MM.1S (cell line): ENCODE measurements at regions not wholly inside any gene's neighbourhood (a gene's known extent, or its start where the extent isn't known, plus 50 kb on each side); places are given as distances from the start of the nearest gene placed in this dataset.

ENCODE experiments used
- DNase-seq: peaks from one replicate; pipeline ENCODE4 v3.0.0-alpha.2; 2015
- H2AFZ ChIP-seq: fragments of 300-600 bp; sonication (generic); 2 replicates; pipeline ENCODE4 v1.6.0; 2016; ENCODE audit warnings: antibody characterized with exemption, low read length
- H3F3A ChIP-seq: fragments of 300-600 bp; sonication (generic); 2 replicates; pipeline ENCODE4 v1.6.1; 2016; ENCODE audit warnings: mild to moderate bottlenecking, antibody characterized with exemption, low read length, moderate library complexity, mixed read lengths; ENCODE audit not compliant: insufficient read depth
- H3K27ac ChIP-seq: fragments of 300-600 bp; sonication (generic); 2 replicates; pipeline ENCODE4 v1.5.1; 2016; ENCODE audit warnings: mild to moderate bottlenecking, low read length
- H3K27me3 ChIP-seq: fragments of 300-600 bp; sonication (generic); replicated peaks from 2 replicates; pipeline ENCODE4 v1.6.0; 2016; ENCODE audit warnings: low read length; ENCODE audit not compliant: insufficient read depth
- H3K36me3 ChIP-seq: fragments of 300-600 bp; sonication (generic); replicated peaks from 2 replicates; pipeline ENCODE4 v1.6.1; 2016; ENCODE audit warnings: mild to moderate bottlenecking, low read length, mixed read lengths; ENCODE audit not compliant: insufficient read depth
- H3K4me1 ChIP-seq: fragments of 300-600 bp; sonication (generic); 2 replicates; pipeline ENCODE4 v1.6.1; 2016; ENCODE audit warnings: low read length, mixed read lengths
- H3K4me2 ChIP-seq: fragments of 300-600 bp; sonication (generic); 2 replicates; pipeline ENCODE4 v1.6.0; 2016; ENCODE audit warnings: low read depth, low read length
- H3K4me3 ChIP-seq: fragments of 300-600 bp; sonication (generic); 2 replicates; pipeline ENCODE4 v1.5.1; 2016; ENCODE audit warnings: low read length, mixed read lengths
- H3K79me2 ChIP-seq: fragments of 300-600 bp; sonication (generic); 2 replicates; pipeline ENCODE4 v1.6.1; 2016; ENCODE audit warnings: mixed run types, low read length, mixed read lengths
- H3K9ac ChIP-seq: fragments of 300-600 bp; sonication (generic); 2 replicates; pipeline ENCODE4 v1.6.1; 2016; ENCODE audit warnings: low read length, mixed read lengths
- H3K9me2 ChIP-seq: fragments of 300-600 bp; sonication (generic); replicated peaks from 2 replicates; pipeline ENCODE4 v1.6.1; 2016; ENCODE audit warnings: mild to moderate bottlenecking, low read length, mixed read lengths; ENCODE audit not compliant: insufficient read depth
- H3K9me3 ChIP-seq: fragments of 300-600 bp; sonication (generic); replicated peaks from 2 replicates; pipeline ENCODE4 v1.6.1; 2016; ENCODE audit warnings: mild to moderate bottlenecking, low read length, mixed read lengths; ENCODE audit not compliant: insufficient read depth
- H4K20me1 ChIP-seq: fragments of 300-600 bp; sonication (generic); 2 replicates; pipeline ENCODE4 v1.6.1; 2016; ENCODE audit warnings: mild to moderate bottlenecking, low read length, moderate library complexity, mixed read lengths; ENCODE audit not compliant: insufficient read depth
- CTCF ChIP-seq: fragments of 300-600 bp; sonication (generic); IDR thresholded peaks from 2 replicates; pipeline ENCODE4 v1.5.1; 2016; ENCODE audit warnings: antibody characterized with exemption, low read length, mixed read lengths
- EZH2 ChIP-seq: fragments of 300-600 bp; sonication (generic); optimal IDR thresholded peaks from 2 replicates; pipeline ENCODE3; 2017; ENCODE audit warnings: low read depth, mild to moderate bottlenecking, antibody characterized with exemption, low read length, mixed read lengths
- EZH2phosphoT487 ChIP-seq: fragments of 300-600 bp; sonication (generic); IDR thresholded peaks from 2 replicates; pipeline ENCODE4 v1.6.1; 2018; ENCODE audit warnings: antibody characterized with exemption, low read length

DNA sequence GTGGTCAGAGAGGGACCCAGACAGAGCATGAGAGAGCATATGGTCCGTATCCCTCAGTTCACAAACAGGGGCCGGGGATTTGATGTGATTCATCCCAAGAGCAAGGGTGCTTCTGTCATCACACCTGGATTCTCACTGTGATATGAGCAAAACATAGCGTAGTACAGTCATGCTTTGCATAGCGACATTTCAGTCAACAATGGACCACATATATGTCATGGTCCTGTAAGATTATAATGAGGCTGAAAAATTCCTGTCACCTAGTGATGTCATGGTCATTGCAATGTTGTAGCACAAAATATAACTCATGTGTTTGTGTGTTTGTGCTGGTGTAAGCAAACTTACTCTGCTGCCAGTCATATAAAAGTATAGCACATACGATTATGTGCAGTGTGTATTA lies 207.4 kb upstream of the CDH13 start:
- Histone ChIP-seq H3K9me3 (no peaks in the 10 kb centered on the region), H2AFZ (no peak overlapping the region), H3K27ac (no peak overlapping the region), H3K4me2 (no peak overlapping the region), H3K27me3 (no peaks in the 10 kb centered on the region), H4K20me1 (no peaks in the 10 kb centered on the region), H3F3A (no peaks in the 10 kb centered on the region), H3K36me3 (no peaks in the 10 kb centered on the region), H3K9ac (no peak overlapping the region), H3K4me1 (no peaks in the 10 kb centered on the region), H3K4me3 (no peak overlapping the region), H3K79me2 (no peaks in the 10 kb centered on the region), H3K9me2 (no peaks in the 10 kb centered on the region)
- TF ChIP-seq EZH2phosphoT487: no peak
- TF ChIP-seq CTCF: no peak
- TF ChIP-seq EZH2: no peak
- DNase-seq: no peak

GRCh38 chr16:82414476-82414875 lies 212.3 kb upstream of the CDH13 start:
- no peaks in the 10 kb centered on the region for H3K79me2 ChIP-seq
- H3K4me1 ChIP-seq: no peaks in the 10 kb centered on the region
- no peaks in the 10 kb centered on the region for H3K36me3 ChIP-seq
- no peaks in the 10 kb centered on the region for H3K9me3 ChIP-seq
- no peak overlapping the region for H3K27ac ChIP-seq
- no peak overlapping the region for H3K9ac ChIP-seq
- no peak overlapping the region for H3K4me3 ChIP-seq
- H4K20me1 ChIP-seq: no peaks in the 10 kb centered on the region
- no peak overlapping the region for H3K4me2 ChIP-seq
- no peak for DNase-seq
- TF ChIP-seq EZH2: no peak
- TF ChIP-seq CTCF: no peak
- no peak for TF ChIP-seq EZH2phosphoT487
- H2AFZ ChIP-seq: no peak overlapping the region
- H3K27me3 ChIP-seq: no peaks in the 10 kb centered on the region
- no peaks in the 10 kb centered on the region for H3F3A ChIP-seq
- H3K9me2 ChIP-seq: no peaks in the 10 kb centered on the region

- Histone ChIP-seq H3F3A (no peaks in the 10 kb centered on the region), H3K4me1 (no peaks in the 10 kb centered on the region), H3K9ac (no peak overlapping the region), H2AFZ (no peak overlapping the region), H3K9me3 (no peaks in the 10 kb centered on the region), H3K4me2 (no peak overlapping the region), H3K27ac (no peak overlapping the region), H3K36me3 (no peaks in the 10 kb centered on the region), H3K79me2 (no peaks in the 10 kb centered on the region), H3K9me2 (no peaks in the 10 kb centered on the region), H3K4me3 (no peak overlapping the region), H4K20me1 (no peaks in the 10 kb centered on the region), H3K27me3 (no peaks in the 10 kb centered on the region)
- DNase-seq: no peak
- no peak for TF ChIP-seq EZH2phosphoT487
- no peak for TF ChIP-seq CTCF
- TF ChIP-seq EZH2: no peak
These were observed 214.0 kb upstream of the CDH13 start for GRCh38 chr16:82412770-82413169.
